NCI-H226 (cell line): ENCODE measurements at regions not wholly inside any gene's neighbourhood (a gene's known extent, or its start where the extent isn't known, plus 50 kb on each side); places are given as distances from the start of the nearest gene placed in this dataset.
"Not testable (repeated sequence)": the region's sequence is repeated elsewhere in the genome, so short reads cannot be mapped to it uniquely, and the experiment has no call there.

Experiments
- DNase-seq: peaks from one replicate; pipeline ENCODE4 v3.0.0-alpha.2; 2015

GRCh38 chr1:203999618-204000017 lies 73.3 kb upstream of the SOX13 start:
- DNase-seq, result no peak

GRCh38 chr1:204001166-204001901 lies 71.6 kb upstream of the SOX13 start:
- DNase-seq, result no peak

DNA sequence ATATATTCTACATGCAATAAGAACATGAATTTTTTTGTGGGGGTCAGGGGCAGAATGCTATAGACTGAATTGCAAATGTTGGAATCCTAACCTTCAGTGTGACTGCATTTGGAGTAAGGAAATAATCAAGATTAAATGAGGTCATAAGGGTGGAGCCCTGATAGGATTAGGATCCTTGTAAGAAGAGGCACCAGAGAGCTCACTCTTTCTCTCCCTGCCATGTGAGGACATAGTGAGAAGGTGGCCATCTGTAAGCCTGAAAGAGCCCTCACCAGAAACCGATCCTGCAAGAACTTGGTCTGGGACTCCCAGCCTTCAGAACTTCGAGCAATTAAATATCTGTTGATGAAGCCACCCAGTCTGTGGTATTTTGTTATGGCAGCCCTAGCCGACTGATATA lies 70.3 kb upstream of the SOX13 start:
- no peak for DNase-seq

DNA sequence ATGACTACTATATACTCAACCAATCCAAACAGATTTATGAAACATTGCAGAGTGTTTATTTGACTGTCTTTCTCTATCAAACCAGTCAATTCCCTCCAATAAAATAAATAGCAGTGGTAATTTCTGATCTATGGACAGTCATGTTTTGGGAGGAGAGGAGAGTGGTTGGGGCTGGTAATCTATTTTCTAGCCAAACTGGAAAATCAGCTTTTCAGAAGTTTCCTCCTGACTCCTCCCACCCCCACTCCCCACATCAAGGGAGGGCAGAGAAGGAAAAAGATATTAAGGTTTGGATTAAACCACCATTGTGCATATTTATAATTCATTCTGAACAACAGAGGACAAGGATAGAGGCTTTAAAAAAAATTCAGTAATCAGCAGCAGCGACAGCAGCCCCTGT lies 69.4 kb upstream of the SOX13 start:
- no peak for DNase-seq

GRCh38 chr1:204011426-204011825 lies 61.5 kb upstream of the SOX13 start:
- DNase-seq, result no peak

DNA sequence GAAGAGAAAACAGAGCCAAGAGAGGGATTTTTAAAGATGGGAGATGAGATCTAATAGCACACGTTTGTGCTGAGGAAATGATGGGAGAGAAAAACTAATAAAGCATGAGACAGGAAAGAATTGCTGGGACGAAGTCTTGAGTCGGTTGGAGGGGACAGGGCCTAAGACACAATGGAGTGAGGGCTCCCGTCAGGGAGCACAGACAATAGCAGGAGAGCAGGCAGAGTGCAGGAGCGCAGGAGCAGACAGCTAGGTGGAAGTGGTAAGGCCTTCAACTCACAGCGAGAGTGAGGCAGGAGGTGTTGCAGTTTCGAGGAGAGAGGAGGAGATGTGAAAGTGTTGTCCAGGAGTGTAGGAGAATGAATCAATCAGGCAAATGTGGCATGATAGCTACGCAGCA lies 59.9 kb upstream of the SOX13 start:
- no peak for DNase-seq

DNA sequence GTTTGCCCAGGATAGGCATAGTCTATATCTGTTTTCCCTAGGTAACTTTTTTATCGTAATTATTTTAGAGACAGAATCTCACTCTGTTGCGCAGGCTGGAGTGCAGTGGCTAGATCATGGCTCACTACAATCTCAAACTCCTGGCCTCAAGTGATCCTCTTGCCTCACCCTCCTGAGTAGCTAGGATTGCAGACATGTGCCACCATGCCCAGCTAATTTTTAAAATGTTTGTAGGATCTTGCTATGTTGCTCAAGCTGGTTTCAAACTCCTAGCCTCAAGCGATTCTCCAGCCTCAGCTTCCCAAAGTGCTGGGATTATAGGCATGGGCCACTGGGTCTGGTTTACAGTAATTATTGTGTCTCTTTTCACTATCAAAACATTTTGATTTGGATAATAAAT lies 58.6 kb upstream of the SOX13 start:
- no peak for DNase-seq

GRCh38 chr1:204014961-204015360 lies 58.0 kb upstream of the SOX13 start:
- not testable (repeated sequence) for DNase-seq

DNA sequence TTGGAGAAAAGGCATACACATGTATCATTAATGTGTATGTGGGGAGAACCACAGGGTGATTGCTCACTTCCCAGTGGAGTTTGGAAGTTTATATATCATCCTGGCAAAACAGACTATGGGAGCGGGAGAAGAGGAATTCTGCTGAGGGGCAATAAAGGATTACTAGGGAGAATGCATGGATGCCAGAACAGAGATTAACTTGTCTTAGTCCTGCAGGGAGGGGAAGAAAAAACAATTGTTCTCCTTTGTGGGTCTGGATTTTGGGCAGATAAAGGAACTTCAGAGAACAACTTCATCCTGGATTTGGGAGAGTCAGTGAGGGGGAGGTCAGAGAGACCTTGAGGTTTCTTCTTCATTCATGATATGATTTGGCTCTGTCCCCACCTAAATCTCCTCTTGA lies 55.9 kb upstream of the SOX13 start:
- DNase-seq, result no peak

GRCh38 chr1:204018460-204018859 lies 54.5 kb upstream of the SOX13 start:
- no peak for DNase-seq
